ENCODE measurements at regions not wholly inside any gene's neighbourhood (a gene's known extent, or its start where the extent isn't known, plus 50 kb on each side); places are given as distances from the start of the nearest gene placed in this dataset.

DNA sequence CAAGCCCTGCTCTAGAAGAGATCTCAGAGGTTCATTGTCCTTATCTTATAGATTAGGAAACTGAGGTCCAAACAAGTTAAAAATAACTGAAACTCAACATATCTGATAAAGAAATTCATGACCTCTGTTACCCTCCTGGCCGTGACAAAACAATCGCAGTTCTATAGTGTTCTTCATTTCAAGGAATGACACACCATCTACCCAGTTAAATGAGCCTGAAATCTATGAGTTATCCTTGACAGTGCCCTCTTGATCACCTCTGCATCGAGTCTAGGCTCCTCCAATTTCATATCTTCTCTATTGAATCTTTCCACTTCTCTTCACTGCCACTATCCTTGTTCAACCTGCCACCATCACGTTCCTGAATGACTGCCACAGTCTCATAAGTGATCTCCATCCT lies 325.3 kb upstream of the TEX13C start:
- Histone ChIP-seq H3K27ac (no peak overlapping the region), H3K4me2 (no peak overlapping the region), H3K36me3 (replicated peaks; ENCODE audit: insufficient read depth, low read depth) (no peaks in the 10 kb centered on the region), H3K9me3 (ENCODE audit: low read depth) (no peaks in the 10 kb centered on the region), H3K27me3 (no peaks in the 10 kb centered on the region), H2AFZ (no peak overlapping the region), H3K9me2 (replicated peaks; ENCODE audit: insufficient read depth) (no peaks in the 10 kb centered on the region), H3K4me3 (no peak overlapping the region), H4K20me1 (ENCODE audit: insufficient read depth, poor library complexity, severe bottlenecking) (no peaks in the 10 kb centered on the region), H3K79me2 (no peaks in the 10 kb centered on the region), H3K4me1 (ENCODE audit: insufficient read depth) (no peaks in the 10 kb centered on the region)
- no peak for DNase-seq (ENCODE audit: low spot score)
- WGBS (ENCODE audit: low lambda C conversion rate, missing lambda C conversion rate), result 50% methylated on average over 4 of the region's 4 CpGs
- TF ChIP-seq EZH2 (IDR thresholded peaks at IDR 0.05; ENCODE audit: borderline replicate concordance) (no peak), EZH2phosphoT487 (IDR thresholded peaks at IDR 0.05; ENCODE audit: low read depth, severe bottlenecking, unreplicated experiment) (no peak)
- TF ChIP-seq, protein P1, sequence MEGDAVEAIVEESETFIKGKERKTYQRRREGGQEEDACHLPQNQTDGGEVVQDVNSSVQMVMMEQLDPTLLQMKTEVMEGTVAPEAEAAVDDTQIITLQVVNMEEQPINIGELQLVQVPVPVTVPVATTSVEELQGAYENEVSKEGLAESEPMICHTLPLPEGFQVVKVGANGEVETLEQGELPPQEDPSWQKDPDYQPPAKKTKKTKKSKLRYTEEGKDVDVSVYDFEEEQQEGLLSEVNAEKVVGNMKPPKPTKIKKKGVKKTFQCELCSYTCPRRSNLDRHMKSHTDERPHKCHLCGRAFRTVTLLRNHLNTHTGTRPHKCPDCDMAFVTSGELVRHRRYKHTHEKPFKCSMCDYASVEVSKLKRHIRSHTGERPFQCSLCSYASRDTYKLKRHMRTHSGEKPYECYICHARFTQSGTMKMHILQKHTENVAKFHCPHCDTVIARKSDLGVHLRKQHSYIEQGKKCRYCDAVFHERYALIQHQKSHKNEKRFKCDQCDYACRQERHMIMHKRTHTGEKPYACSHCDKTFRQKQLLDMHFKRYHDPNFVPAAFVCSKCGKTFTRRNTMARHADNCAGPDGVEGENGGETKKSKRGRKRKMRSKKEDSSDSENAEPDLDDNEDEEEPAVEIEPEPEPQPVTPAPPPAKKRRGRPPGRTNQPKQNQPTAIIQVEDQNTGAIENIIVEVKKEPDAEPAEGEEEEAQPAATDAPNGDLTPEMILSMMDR (IDR thresholded peaks at IDR 0.05; ENCODE audit: poor library complexity), result no peak

DNA sequence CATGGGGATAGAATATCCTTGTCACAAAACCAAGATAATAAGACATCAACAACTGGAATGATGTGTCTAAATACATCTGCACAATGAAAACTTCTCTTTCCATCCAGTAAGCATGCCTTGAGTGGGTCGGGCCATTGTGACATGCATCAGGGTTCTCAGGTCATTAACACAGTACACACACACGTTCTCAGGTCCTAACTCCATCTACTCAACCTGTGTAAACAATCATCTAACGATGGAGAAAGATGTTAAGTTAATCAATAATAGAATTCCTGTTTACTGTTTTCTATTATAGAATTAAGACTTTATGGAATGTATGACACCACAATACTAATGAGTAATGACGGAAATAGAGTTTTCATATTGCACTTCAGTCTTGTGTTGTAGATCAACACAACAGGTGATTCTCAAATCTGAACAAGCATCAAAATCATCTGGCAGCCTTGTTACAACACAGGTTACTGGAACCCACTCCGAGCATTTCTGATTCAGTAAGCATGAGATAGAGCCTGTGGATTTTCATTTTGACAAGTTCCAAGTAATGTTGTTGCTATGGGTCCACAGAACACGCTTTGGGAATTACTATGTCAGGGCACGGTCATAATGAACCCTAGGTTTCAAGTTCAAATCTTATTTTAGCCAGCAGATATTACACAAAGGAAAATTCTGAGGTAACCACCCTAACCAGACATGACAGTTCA lies 315.8 kb upstream of the TEX13C start:
- Histone ChIP-seq H2AFZ (no peak overlapping the region), H3K27me3 (no peaks in the 10 kb centered on the region), H3K4me1 (ENCODE audit: insufficient read depth) (no peaks in the 10 kb centered on the region), H3K9me2 (replicated peaks; ENCODE audit: insufficient read depth) (no peaks in the 10 kb centered on the region), H3K27ac (no peak overlapping the region), H4K20me1 (ENCODE audit: insufficient read depth, poor library complexity, severe bottlenecking) (no peaks in the 10 kb centered on the region), H3K9me3 (ENCODE audit: low read depth) (no peaks in the 10 kb centered on the region), H3K4me2 (no peak overlapping the region), H3K79me2 (no peaks in the 10 kb centered on the region), H3K36me3 (replicated peaks; ENCODE audit: insufficient read depth, low read depth) (no peaks in the 10 kb centered on the region), H3K4me3 (no peak overlapping the region)
- TF ChIP-seq, protein P1 (IDR thresholded peaks at IDR 0.05; ENCODE audit: poor library complexity), result no peak
- TF ChIP-seq EZH2 (IDR thresholded peaks at IDR 0.05; ENCODE audit: borderline replicate concordance), result no peak
- TF ChIP-seq EZH2phosphoT487 (IDR thresholded peaks at IDR 0.05; ENCODE audit: low read depth, severe bottlenecking, unreplicated experiment), result no peak
- WGBS (ENCODE audit: low lambda C conversion rate, missing lambda C conversion rate), result 51% methylated on average over 7 of the region's 7 CpGs
- DNase-seq (ENCODE audit: low spot score), result no peak

DNA sequence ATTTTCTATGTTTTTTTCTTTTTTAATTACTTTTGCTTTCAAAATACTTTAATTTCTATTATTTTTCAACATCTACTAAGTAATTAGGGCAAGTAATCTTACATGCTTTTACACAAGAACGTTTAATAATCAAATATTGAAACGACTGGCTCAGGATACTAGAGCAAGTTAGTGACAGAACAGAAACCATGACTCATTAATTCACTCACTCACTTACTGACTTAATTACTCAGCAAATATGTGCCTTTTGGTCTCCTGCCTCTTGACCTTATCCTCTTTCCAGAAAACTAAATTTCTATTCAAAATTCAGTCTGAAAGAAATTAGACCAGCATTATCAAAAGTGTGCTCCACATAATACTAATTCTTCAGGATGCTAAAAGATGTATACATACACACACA lies 314.9 kb upstream of the TEX13C start:
- H3K9me3 ChIP-seq (ENCODE audit: low read depth), result no peaks in the 10 kb centered on the region
- no peak for DNase-seq (ENCODE audit: low spot score)
- WGBS (ENCODE audit: low lambda C conversion rate, missing lambda C conversion rate), result 27% methylated on average over 2 of the region's 2 CpGs

More for the DNA sequence above, 314.9 kb upstream of the TEX13C start:
- Histone ChIP-seq H3K36me3 (replicated peaks; ENCODE audit: insufficient read depth, low read depth) (no peaks in the 10 kb centered on the region), H3K4me2 (no peak overlapping the region), H3K4me1 (ENCODE audit: insufficient read depth) (no peaks in the 10 kb centered on the region), H3K79me2 (no peaks in the 10 kb centered on the region), H4K20me1 (ENCODE audit: insufficient read depth, poor library complexity, severe bottlenecking) (no peaks in the 10 kb centered on the region), H3K9me2 (replicated peaks; ENCODE audit: insufficient read depth) (no peaks in the 10 kb centered on the region), H3K27ac (no peak overlapping the region), H3K27me3 (no peaks in the 10 kb centered on the region), H3K4me3 (no peak overlapping the region), H2AFZ (no peak overlapping the region)
- TF ChIP-seq EZH2phosphoT487 (IDR thresholded peaks at IDR 0.05; ENCODE audit: low read depth, severe bottlenecking, unreplicated experiment) (no peak), EZH2 (IDR thresholded peaks at IDR 0.05; ENCODE audit: borderline replicate concordance) (no peak)
- TF ChIP-seq, protein P1 (IDR thresholded peaks at IDR 0.05; ENCODE audit: poor library complexity), result no peak
